Fibroblast of the aortic adventitia (primary cell): ENCODE measurements at regions not wholly inside any gene's neighbourhood (a gene's known extent, or its start where the extent isn't known, plus 50 kb on each side); places are given as distances from the start of the nearest gene placed in this dataset.
A peak's percentile ranks its signal among the peaks of the same experiment; 100 is the strongest.
"Not testable (repeated sequence)": the region's sequence is repeated elsewhere in the genome, so short reads cannot be mapped to it uniquely, and the experiment has no call there.

Experiments
- DNase-seq: peaks from one replicate; pipeline ENCODE4 v3.0.0-alpha.2; 2010; ENCODE audit warnings: low read depth
- H3K4me3 ChIP-seq: 2 replicates; pipeline ENCODE4 v1.5.1; 2011; ENCODE audit warnings: low read depth, mild to moderate bottlenecking, control low read depth, low read length, moderate library complexity
- TF ChIP-seq, protein P1 (sequence below): IDR thresholded peaks from 2 replicates; pipeline ENCODE4 v1.5.1; 2011; ENCODE audit warnings: mild to moderate bottlenecking, low read length, control low read depth, inconsistent platforms; ENCODE audit not compliant: insufficient read depth

DNA sequence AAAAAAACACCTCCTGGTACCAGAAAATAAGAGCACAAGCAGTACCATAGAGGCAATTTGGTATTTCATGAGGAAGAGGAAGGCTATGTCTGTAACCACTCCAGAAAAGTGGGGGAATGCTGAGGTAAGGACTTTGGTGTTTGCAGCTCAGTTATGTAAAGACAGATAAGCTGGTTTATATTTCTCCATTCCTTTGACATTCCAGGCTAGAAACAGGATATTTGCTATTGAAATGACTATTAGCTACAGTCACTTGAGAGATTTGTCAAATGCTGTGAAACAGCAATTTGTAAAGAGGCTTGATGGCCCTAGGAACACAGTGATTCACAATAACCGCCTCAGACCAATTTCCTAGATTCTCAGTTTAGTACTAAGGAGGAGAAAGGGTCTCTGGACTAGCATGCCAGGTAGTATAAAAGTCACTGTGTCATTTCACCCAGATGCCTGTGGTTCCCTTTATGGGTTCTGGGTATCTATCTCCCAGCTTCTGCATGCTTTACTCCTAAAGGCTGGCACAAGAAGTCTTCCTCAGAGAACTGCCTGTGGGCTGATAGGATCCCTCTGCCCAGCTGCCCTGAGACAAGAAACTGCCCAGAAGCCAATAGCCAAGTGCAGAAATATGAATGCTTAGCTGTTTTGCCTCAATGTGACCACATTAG, 80.5 kb downstream of the VCAM1 start:
- H3K4me3 ChIP-seq = no peak overlapping the region
- TF ChIP-seq, protein P1, sequence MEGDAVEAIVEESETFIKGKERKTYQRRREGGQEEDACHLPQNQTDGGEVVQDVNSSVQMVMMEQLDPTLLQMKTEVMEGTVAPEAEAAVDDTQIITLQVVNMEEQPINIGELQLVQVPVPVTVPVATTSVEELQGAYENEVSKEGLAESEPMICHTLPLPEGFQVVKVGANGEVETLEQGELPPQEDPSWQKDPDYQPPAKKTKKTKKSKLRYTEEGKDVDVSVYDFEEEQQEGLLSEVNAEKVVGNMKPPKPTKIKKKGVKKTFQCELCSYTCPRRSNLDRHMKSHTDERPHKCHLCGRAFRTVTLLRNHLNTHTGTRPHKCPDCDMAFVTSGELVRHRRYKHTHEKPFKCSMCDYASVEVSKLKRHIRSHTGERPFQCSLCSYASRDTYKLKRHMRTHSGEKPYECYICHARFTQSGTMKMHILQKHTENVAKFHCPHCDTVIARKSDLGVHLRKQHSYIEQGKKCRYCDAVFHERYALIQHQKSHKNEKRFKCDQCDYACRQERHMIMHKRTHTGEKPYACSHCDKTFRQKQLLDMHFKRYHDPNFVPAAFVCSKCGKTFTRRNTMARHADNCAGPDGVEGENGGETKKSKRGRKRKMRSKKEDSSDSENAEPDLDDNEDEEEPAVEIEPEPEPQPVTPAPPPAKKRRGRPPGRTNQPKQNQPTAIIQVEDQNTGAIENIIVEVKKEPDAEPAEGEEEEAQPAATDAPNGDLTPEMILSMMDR = no peak
- peak; percentile 34 for DNase-seq

DNA sequence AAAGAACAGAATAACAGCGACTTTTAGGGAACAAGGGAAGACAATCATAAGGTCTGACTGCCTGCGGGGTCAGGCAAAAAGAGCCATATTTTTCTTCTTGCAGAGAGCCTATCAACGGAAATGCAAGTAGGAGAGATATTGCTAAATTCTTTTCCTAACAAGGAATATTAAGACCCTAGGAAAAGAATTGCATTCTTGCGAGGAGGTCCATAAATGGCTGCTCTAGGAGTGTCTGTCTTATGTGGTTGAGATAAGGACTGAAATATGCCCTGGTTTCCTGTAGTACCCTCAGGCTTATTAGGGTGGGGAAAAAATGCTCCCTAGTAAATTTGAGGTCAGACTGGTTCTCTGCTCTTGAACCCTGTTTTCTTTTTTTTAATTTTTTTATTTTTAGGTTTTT, 81.7 kb downstream of the VCAM1 start:
- not testable (repeated sequence) for H3K4me3 ChIP-seq, DNase-seq

DNA sequence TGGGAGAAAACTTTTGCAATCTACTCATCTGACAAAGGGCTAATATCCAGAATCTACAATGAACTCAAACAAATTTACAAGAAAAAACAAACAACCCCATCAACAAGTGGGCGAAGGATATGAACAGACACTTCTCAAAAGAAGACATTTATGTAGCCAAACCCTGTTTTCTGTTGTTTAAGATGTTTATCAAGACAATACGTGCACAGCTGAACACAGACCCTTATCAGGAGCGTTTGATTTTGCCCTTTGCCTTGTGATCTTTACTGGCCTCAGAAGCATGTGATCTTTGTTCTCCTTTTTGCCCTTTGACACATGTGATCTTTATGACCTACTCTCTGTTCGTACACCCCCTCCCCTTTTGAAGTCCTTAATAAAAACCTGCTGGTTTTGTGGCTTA, 83.7 kb downstream of the VCAM1 start:
- not testable (repeated sequence) for H3K4me3 ChIP-seq, DNase-seq

DNA sequence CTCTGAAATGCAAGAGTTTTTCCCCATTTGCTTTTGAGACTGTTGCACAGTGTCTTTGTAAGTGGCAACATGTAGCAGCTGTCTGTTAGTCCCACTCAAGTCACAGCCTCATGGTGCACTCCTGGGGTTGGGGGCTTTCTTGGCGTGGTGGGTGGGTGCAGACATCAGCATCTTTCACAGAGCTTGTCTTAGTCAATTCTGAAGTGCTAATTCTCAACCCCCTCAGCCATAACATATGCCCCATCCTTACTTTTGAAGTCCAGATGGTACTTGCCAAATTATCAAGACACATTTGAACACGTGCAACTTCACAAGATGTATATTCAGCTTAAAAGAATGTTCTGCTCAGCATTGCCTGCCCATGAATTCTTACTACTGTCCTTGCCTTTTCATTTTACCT, 87.1 kb downstream of the VCAM1 start:
- TF ChIP-seq, protein P1 = no peak
- DNase-seq = no peak
- no peak overlapping the region for H3K4me3 ChIP-seq

DNA sequence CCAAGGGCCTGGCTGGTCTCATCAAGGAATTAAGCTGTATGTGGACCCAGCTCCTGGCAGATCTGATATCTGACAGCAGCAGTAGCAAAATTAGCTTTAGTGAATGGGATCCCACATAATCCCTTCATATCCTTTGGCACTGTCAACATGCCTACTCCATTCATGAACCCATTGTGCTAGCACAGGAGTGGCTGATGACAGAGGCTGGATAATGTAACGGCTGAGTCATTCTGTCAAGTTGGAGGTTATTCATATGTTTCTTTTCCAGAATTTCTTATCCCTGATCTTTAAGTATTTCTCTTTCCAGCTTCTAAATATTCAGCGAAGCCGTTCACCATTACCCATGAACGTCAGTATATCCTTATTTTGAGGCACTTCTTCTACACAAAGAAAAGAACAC, 84.3 kb downstream of the EXTL2 start:
- no peak overlapping the region for H3K4me3 ChIP-seq
- TF ChIP-seq, protein P1 = no peak
- DNase-seq = peak; percentile 76

DNA sequence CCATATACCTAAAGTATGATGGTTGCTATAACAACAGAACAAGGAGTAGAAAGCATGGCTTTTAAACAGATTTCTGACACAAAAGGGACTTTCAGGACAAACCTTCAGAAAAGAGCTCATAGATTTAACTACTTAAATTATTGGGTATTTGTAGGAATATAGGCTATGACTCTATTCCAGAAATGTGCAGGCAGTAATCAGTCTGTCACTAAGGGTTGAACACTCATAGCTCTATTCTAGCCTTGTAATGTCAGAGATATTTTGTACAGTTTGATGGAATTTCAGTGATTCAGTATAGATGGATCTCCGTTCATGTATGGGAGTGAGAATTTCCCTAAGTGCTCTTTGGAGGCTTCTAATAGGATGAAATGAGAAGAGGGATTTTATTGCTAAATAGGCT, 82.8 kb downstream of the EXTL2 start:
- DNase-seq = no peak

DNA sequence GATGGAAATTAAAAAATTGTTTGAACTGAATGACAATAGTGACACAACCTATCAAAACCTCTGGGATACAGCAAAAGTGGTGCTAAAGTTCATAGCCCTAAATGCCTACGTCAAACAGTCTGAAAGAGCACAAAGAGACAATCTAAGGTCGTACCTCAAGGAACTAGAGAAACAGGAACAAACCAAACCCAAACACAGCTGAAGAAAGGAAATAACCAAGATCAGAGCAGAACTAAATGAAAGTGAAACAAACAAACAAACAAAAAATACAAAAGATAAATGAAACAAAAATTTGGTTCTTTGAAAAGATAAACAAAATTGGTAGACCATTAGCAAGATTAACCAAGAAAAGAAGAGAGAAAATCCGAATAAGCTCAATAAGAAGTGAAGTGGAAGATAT, 79.7 kb downstream of the EXTL2 start:
- H3K4me3 ChIP-seq, DNase-seq: not testable (repeated sequence)

More for the DNA sequence above, 82.8 kb downstream of the EXTL2 start:
- TF ChIP-seq, protein P1 = no peak
- H3K4me3 ChIP-seq = no peak overlapping the region

DNA sequence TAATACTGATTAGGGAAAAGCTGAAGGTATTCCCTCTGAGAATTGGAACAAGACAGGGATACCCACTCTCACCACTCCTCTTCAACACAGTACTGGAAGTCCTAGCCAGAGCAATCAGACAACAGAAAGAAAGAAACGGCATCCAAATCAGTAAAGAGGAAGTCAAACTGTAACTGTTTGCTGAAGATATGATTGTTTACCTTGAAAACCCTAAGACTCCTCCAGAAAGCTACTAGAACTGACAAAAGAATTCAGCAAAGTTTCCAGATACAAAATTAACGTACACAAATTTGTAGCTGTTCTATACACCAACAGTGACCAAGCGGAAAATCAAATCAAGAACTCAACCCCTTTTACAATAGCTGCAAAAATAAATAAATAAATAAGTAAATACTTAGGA, 78.6 kb downstream of the EXTL2 start:
- no peak overlapping the region for H3K4me3 ChIP-seq
- TF ChIP-seq, protein P1 = no peak
- no peak for DNase-seq

DNA sequence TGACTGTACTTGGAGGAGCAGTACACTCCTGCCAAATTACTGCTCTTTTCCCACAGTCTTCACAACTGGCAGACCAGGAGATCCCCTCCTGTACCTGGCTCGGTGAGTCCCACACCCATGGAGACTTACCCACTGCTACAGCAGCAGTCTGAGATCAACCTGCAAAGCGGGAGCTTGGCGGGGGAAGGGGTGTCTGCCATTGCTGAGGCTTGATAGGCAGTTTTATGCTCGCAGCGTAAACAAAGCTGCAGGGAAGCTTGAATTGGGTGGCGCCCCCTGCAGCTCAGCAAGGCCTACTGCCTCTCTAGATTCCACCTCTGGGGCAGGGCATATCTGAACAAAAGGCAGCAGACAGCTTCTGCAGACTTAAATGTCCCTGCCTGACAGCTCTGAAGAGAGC, 74.4 kb downstream of the EXTL2 start:
- H3K4me3 ChIP-seq, DNase-seq: not testable (repeated sequence)

DNA sequence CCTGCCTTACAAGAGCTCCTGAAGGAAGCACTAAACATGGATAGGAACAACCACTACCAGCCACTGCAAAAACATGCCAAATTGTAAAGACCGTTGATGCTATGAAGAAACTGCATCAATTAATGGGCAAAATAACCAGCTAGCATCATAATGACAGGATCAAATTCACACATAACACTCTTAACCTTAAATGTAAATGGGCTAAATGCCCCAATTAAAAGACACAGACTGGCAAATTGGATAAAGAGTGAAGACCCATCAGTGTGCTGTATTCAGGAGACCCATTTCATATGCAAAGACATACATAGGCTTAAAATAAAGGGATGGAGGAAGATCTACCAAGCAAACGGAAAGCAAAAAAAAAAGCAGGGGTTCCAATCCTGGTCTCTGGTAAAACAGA, 72.7 kb downstream of the EXTL2 start:
- not testable (repeated sequence) for DNase-seq

More for the DNA sequence above, 72.7 kb downstream of the EXTL2 start:
- not testable (repeated sequence) for H3K4me3 ChIP-seq
